IMR-90 (cell line): ENCODE measurements at regions not wholly inside any gene's neighbourhood (a gene's known extent, or its start where the extent isn't known, plus 50 kb on each side); places are given as distances from the start of the nearest gene placed in this dataset.

Experiments
- ATAC-seq: fragments of 200-7000 bp; cut with Tn5 transposase; 2 replicates; pipeline ENCODE4 v1.9.1; 2020; ENCODE audit warnings: low read depth, mild to moderate bottlenecking, moderate library complexity
- BruUV-seq: library from RNA; stranded (reverse); fragments of 400-500 nt; replicated peaks from 2 replicates; lab custom pipeline; 2021; lab: Mats Ljungman, UMichigan
- CTCF ChIA-PET: fragments of 300-600 bp; formaldehyde crosslinking; extraction: SDS; loops from one replicate; lab custom pipeline; 2021; ENCODE audit warnings: antibody characterized with exemption; lab: Yijun Ruan, JAX
- POLR2A ChIA-PET: fragments of 300-600 bp; sonication (Branson Sonifier 250); formaldehyde crosslinking; loops from one replicate; lab custom pipeline; 2022; ENCODE audit warnings: antibody characterized with exemption; ENCODE audit not compliant: unreplicated experiment; lab: Charles Lee
- DNase-seq: peaks from one replicate; pipeline ENCODE4 v3.0.0; 2013
- H2AFZ ChIP-seq: replicated peaks from 2 replicates; pipeline ENCODE3; 2013; ENCODE audit warnings: low read length, mild to moderate bottlenecking; ENCODE audit not compliant: poor library complexity
- H2AK5ac ChIP-seq: 2 replicates; pipeline ENCODE4 v1.6.1; 2013; ENCODE audit warnings: low read depth, low read length, inconsistent platforms
- H2AK9ac ChIP-seq: replicated peaks from 2 replicates; pipeline ENCODE3; 2013; ENCODE audit warnings: mild to moderate bottlenecking, low read depth, low read length, moderate library complexity; ENCODE audit not compliant: poor library complexity
- H2BK120ac ChIP-seq: 2 replicates; pipeline ENCODE4 v1.6.1; 2013; ENCODE audit warnings: low read depth, low read length, inconsistent platforms
- H2BK15ac ChIP-seq: 3 replicates; pipeline ENCODE4 v1.6.1; 2013; ENCODE audit warnings: low read depth, low read length, inconsistent platforms
- H2BK20ac ChIP-seq: 2 replicates; pipeline ENCODE4 v1.6.1; 2013; ENCODE audit warnings: low read depth, mild to moderate bottlenecking, inconsistent platforms, low read length, moderate library complexity
- H2BK5ac ChIP-seq: 2 replicates; pipeline ENCODE4 v1.6.1; 2013; ENCODE audit warnings: mild to moderate bottlenecking, low read depth, low read length, inconsistent platforms; ENCODE audit not compliant: poor library complexity, severe bottlenecking
- H3K14ac ChIP-seq: replicated peaks from 2 replicates; pipeline ENCODE4 v1.6.1; 2013; ENCODE audit warnings: low read depth, low read length, inconsistent platforms
- H3K18ac ChIP-seq: 2 replicates; pipeline ENCODE4 v1.6.1; 2013; ENCODE audit warnings: low read depth, low read length, control low read depth
- H3K23ac ChIP-seq: 2 replicates; pipeline ENCODE4 v1.6.1; 2013; ENCODE audit warnings: low read depth, low read length, inconsistent platforms
- H3K27ac ChIP-seq: 2 replicates; pipeline ENCODE4 v1.5.1; 2013; ENCODE audit warnings: mild to moderate bottlenecking, control low read depth, low read length; ENCODE audit not compliant: insufficient read depth
- H3K27me3 ChIP-seq: 2 replicates; pipeline ENCODE4 v1.6.1; 2013; ENCODE audit warnings: low read length; ENCODE audit not compliant: control insufficient read depth, insufficient read depth
- H3K36me3 ChIP-seq: 2 replicates; pipeline ENCODE4 v1.6.1; 2013; ENCODE audit warnings: low read length, mixed read lengths; ENCODE audit not compliant: control insufficient read depth, insufficient read depth
- H3K4ac ChIP-seq: 2 replicates; pipeline ENCODE4 v1.6.1; 2013; ENCODE audit warnings: low read depth, low read length, inconsistent platforms
- H3K4me1 ChIP-seq: 2 replicates; pipeline ENCODE4 v1.6.1; 2013; ENCODE audit warnings: low read length, mixed read lengths; ENCODE audit not compliant: control insufficient read depth, insufficient read depth
- H3K4me2 ChIP-seq: 2 replicates; pipeline ENCODE4 v1.6.1; 2013; ENCODE audit warnings: low read depth, mild to moderate bottlenecking, control low read depth, low read length, moderate library complexity
- H3K4me3 ChIP-seq: 2 replicates; pipeline ENCODE4 v1.5.1; 2013; ENCODE audit warnings: low read depth, mild to moderate bottlenecking, control low read depth, low read length, moderate library complexity; ENCODE audit not compliant: insufficient read depth
- H3K56ac ChIP-seq: 2 replicates; pipeline ENCODE4 v1.6.1; 2013; ENCODE audit warnings: low read length, inconsistent platforms; ENCODE audit not compliant: insufficient read depth; ENCODE audit errors: extremely low read depth
- H3K79me1 ChIP-seq, 2 experiments: 2 replicates each; pipeline ENCODE4 v1.6.1; 2013; ENCODE audit warnings: low read length in 2 of 2, inconsistent platforms in 1 of 2, low read depth in 1 of 2
- H3K9ac ChIP-seq: 2 replicates; pipeline ENCODE4 v1.6.1; 2013; ENCODE audit warnings: low read depth, low read length, control low read depth
- H3K9me1 ChIP-seq: 2 replicates; pipeline ENCODE4 v1.6.1; 2013; ENCODE audit warnings: low read length, inconsistent platforms; ENCODE audit not compliant: insufficient read depth
- H3K9me3 ChIP-seq: 2 replicates; pipeline ENCODE4 v1.6.1; 2013; ENCODE audit warnings: low read length; ENCODE audit not compliant: control insufficient read depth, insufficient read depth
- H4K20me1 ChIP-seq: 2 replicates; pipeline ENCODE4 v1.6.1; 2013; ENCODE audit warnings: low read length, inconsistent platforms; ENCODE audit not compliant: insufficient read depth
- H4K5ac ChIP-seq: 2 replicates; pipeline ENCODE4 v1.6.1; 2013; ENCODE audit warnings: mild to moderate bottlenecking, low read depth, low read length, control low read depth
- H4K8ac ChIP-seq, 2 experiments: 2 replicates each; pipeline ENCODE4 v1.6.1; 2013; ENCODE audit warnings: low read depth in 2 of 2, low read length in 2 of 2, control low read depth in 1 of 2, inconsistent platforms in 1 of 2
- H4K91ac ChIP-seq: 2 replicates; pipeline ENCODE4 v1.6.1; 2013; ENCODE audit warnings: low read depth, low read length, inconsistent platforms; ENCODE audit not compliant: insufficient read depth
- BHLHE40 ChIP-seq: fragments of 150-350 bp; IDR thresholded peaks from 2 replicates; pipeline ENCODE4 v1.6.1; 2016; ENCODE audit warnings: mild to moderate bottlenecking, low read depth, low read length
- CEBPB ChIP-seq: IDR thresholded peaks from 2 replicates; pipeline ENCODE4 v1.6.1; 2012; ENCODE audit warnings: low read depth, low read length, improper control_type of control experiment
- CHD1 ChIP-seq: IDR thresholded peaks from 2 replicates; pipeline ENCODE4 v1.6.1; 2012; ENCODE audit warnings: low read depth, low read length, improper control_type of control experiment
- ELK1 ChIP-seq: fragments of 150-350 bp; IDR thresholded peaks from 2 replicates; pipeline ENCODE4 v1.6.1; 2016; ENCODE audit warnings: low read depth, mild to moderate bottlenecking, low read length, moderate library complexity, borderline replicate concordance
- FOS ChIP-seq: fragments of 150-350 bp; IDR thresholded peaks from 2 replicates; pipeline ENCODE4 v1.6.1; 2016; ENCODE audit warnings: low read depth, low read length
- MAFK ChIP-seq: IDR thresholded peaks from 2 replicates; pipeline ENCODE4 v1.6.1; 2012; ENCODE audit warnings: low read depth, low read length, improper control_type of control experiment
- MAZ ChIP-seq: IDR thresholded peaks from 2 replicates; pipeline ENCODE4 v1.6.1; 2012; ENCODE audit warnings: low read depth, mild to moderate bottlenecking, low read length, improper control_type of control experiment, moderate library complexity, borderline replicate concordance
- MXI1 ChIP-seq: IDR thresholded peaks from 2 replicates; pipeline ENCODE4 v1.6.1; 2012; ENCODE audit warnings: low read depth, mild to moderate bottlenecking, low read length, moderate library complexity, borderline replicate concordance
- NFE2L2 ChIP-seq: fragments of 150-350 bp; IDR thresholded peaks from 2 replicates; pipeline ENCODE4 v1.6.1; 2016; ENCODE audit warnings: low read depth, mild to moderate bottlenecking, low read length
- POLR2A ChIP-seq: IDR thresholded peaks from 2 replicates; pipeline ENCODE4 v1.6.1; 2012; ENCODE audit warnings: mild to moderate bottlenecking, low read depth, low read length
- RAD21 ChIP-seq: IDR thresholded peaks from 2 replicates; pipeline ENCODE4 v1.6.1; 2012; ENCODE audit warnings: low read length, improper control_type of control experiment
- RCOR1 ChIP-seq: IDR thresholded peaks from 2 replicates; pipeline ENCODE4 v1.6.1; 2012; ENCODE audit warnings: mild to moderate bottlenecking, low read length, improper control_type of control experiment; ENCODE audit not compliant: insufficient replicate concordance
- RFX5 ChIP-seq: IDR thresholded peaks from 2 replicates; pipeline ENCODE4 v1.8.0; 2012; ENCODE audit warnings: low read depth, mild to moderate bottlenecking, low read length, moderate library complexity
- SMC3 ChIP-seq: fragments of 150-350 bp; IDR thresholded peaks from 2 replicates; pipeline ENCODE4 v1.6.1; 2016; ENCODE audit warnings: low read depth, mild to moderate bottlenecking, antibody characterized with exemption, low read length, moderate library complexity
- USF2 ChIP-seq: fragments of 150-350 bp; IDR thresholded peaks from 2 replicates; pipeline ENCODE4 v1.6.1; 2017; ENCODE audit warnings: mild to moderate bottlenecking, antibody characterized with exemption, low read length, low read depth
- WGBS, 2 experiments: methylation state at CpG; one replicate each; pipeline versions ENCODE4 v1.1.5 to v1.1.7; 2013; ENCODE audit warnings: missing lambda C conversion rate in 2 of 2; ENCODE audit not compliant: insufficient read length in 1 of 2; ENCODE audit errors: extremely low coverage in 2 of 2; 5-methylcytosine and 5-hydroxymethylcytosine counted together
- dilution Hi-C: fragments of 300-500 bp; cut with HindIII; formaldehyde crosslinking; loops from one replicate; pipeline ENCODE4 v1.14.3; 2018; ENCODE audit warnings: low sequenced_read_pairs; ENCODE audit not compliant: unreplicated experiment
- in situ Hi-C: fragments of 300-500 bp; cut with MboI; formaldehyde crosslinking; loops from 3 replicates; pipeline ENCODE4 v1.14.3; 2019; ENCODE audit warnings: low sequenced_read_pairs, inconsistent platforms, mixed read lengths
- intact Hi-C: fragments of 100-400 bp; cut with micrococcal nuclease; formaldehyde crosslinking; loops from 2 replicates; pipeline ENCODE4 v1.10.0; 2022
- TF ChIP-seq, protein P1 (sequence below): conservative IDR thresholded peaks from 2 replicates; pipeline ENCODE4 v1.5.1; 2012; ENCODE audit warnings: mild to moderate bottlenecking, low read depth, low read length, improper control_type of control experiment

GRCh38 chr4:56211202-56211601 is 176.1 kb downstream of the AASDH start:
- Histone ChIP-seq H3K9me1 (no peaks in the 10 kb centered on the region), H2BK20ac (no peak overlapping the region), H3K4ac (no peak overlapping the region), H3K56ac (no peak overlapping the region), H4K91ac (no peak overlapping the region), H2AK9ac (no peak overlapping the region), H2BK15ac (no peak overlapping the region), H3K27ac (no peak overlapping the region), H3K79me1 (no peaks in the 10 kb centered on the region), H4K8ac (no peak overlapping the region), H3K23ac (no peak overlapping the region), H3K4me2 (no peak overlapping the region), H4K20me1 (no peaks in the 10 kb centered on the region), H3K27me3 (no peaks in the 10 kb centered on the region), H4K5ac (no peak overlapping the region), H3K4me1 (no peaks in the 10 kb centered on the region), H2AK5ac (no peak overlapping the region), H3K18ac (no peak overlapping the region), H3K9ac (no peak overlapping the region), H3K36me3 (no peaks in the 10 kb centered on the region), H3K9me3 (no peaks in the 10 kb centered on the region), H2BK5ac (no peak overlapping the region), H3K14ac (no peak overlapping the region), H3K4me3 (no peak overlapping the region), H2AFZ (no peak overlapping the region), H2BK120ac (no peak overlapping the region)
- CTCF ChIA-PET = no interaction called here
- dilution Hi-C loops = no loop called here
- TF ChIP-seq FOS (no peak), MAZ (no peak), RFX5 (no peak), CEBPB (no peak), USF2 (no peak), MXI1 (no peak), ELK1 (no peak), NFE2L2 (no peak), RCOR1 (no peak), POLR2A (no peak), BHLHE40 (no peak), SMC3 (no peak), CHD1 (no peak), MAFK (no peak), RAD21 (no peak)
- TF ChIP-seq, protein P1, sequence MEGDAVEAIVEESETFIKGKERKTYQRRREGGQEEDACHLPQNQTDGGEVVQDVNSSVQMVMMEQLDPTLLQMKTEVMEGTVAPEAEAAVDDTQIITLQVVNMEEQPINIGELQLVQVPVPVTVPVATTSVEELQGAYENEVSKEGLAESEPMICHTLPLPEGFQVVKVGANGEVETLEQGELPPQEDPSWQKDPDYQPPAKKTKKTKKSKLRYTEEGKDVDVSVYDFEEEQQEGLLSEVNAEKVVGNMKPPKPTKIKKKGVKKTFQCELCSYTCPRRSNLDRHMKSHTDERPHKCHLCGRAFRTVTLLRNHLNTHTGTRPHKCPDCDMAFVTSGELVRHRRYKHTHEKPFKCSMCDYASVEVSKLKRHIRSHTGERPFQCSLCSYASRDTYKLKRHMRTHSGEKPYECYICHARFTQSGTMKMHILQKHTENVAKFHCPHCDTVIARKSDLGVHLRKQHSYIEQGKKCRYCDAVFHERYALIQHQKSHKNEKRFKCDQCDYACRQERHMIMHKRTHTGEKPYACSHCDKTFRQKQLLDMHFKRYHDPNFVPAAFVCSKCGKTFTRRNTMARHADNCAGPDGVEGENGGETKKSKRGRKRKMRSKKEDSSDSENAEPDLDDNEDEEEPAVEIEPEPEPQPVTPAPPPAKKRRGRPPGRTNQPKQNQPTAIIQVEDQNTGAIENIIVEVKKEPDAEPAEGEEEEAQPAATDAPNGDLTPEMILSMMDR = no peak
- intact Hi-C loops = no loop called here
- in situ Hi-C loops = no loop called here
- ATAC-seq (no peak), DNase-seq (no peak)
- BruUV-seq = no TSS peak
- POLR2A ChIA-PET = no interaction called here
- no CpG with 5 or more reads among the region's 3 CpGs for WGBS, 2 experiments
